BLaER1 treated with 17β-estradiol and CSF1 and Interleukin-3, amounts not matched to agents 10 nM and 100 nM (cell line): ENCODE measurements at regions not wholly inside any gene's neighbourhood (a gene's known extent, or its start where the extent isn't known, plus 50 kb on each side); places are given as distances from the start of the nearest gene placed in this dataset.
"Not testable (repeated sequence)": the region's sequence is repeated elsewhere in the genome, so short reads cannot be mapped to it uniquely, and the experiment has no call there.

Experiments used
- H3K27ac ChIP-seq, 11 experiments: shearing (Covaris generic); formaldehyde crosslinking; 2 replicates each; pipeline ENCODE4 v1.8.1; 2022
- H3K27me3 ChIP-seq, 11 experiments: shearing (Covaris generic); formaldehyde crosslinking; 2 replicates each; pipeline ENCODE4 v1.8.1; 2022
- H3K36me3 ChIP-seq, 11 experiments: shearing (Covaris generic); formaldehyde crosslinking; 2 replicates each; pipeline ENCODE4 v1.8.1; 2022
- H3K4me1 ChIP-seq, 10 experiments: shearing (Covaris generic); formaldehyde crosslinking; 2 replicates each; pipeline ENCODE4 v1.8.1; 2022
- H3K4me2 ChIP-seq, 11 experiments: shearing (Covaris generic); formaldehyde crosslinking; 2 replicates each; pipeline ENCODE4 v1.8.1; 2022
- H3K4me3 ChIP-seq, 10 experiments: shearing (Covaris generic); formaldehyde crosslinking; 2 replicates each; pipeline ENCODE4 v1.8.1; 2022
- H3K9ac ChIP-seq, 11 experiments: shearing (Covaris generic); formaldehyde crosslinking; 2 replicates each; pipeline ENCODE4 v1.8.1; 2022
- H3K9me3 ChIP-seq, 11 experiments: shearing (Covaris generic); formaldehyde crosslinking; replicated peaks in 1 of 11; 2 replicates each; pipeline ENCODE4 v1.8.1; 2022
- H4K20me1 ChIP-seq, 11 experiments: shearing (Covaris generic); formaldehyde crosslinking; 2 replicates each; pipeline ENCODE4 v1.8.1; 2022
- Cebpa-rat ChIP-seq, 11 experiments: shearing (Covaris generic); IDR thresholded peaks; 2 replicates each; pipeline ENCODE4 v1.8.1; 2022

GRCh38 chr5:101326766-101327165, 423.7 kb upstream of the ST8SIA4 start:
- Histone ChIP-seq H3K4me1 (no peaks in the 10 kb centered on the region), H3K9me3 (no peaks in the 10 kb centered on the region), H3K4me3 (no peak overlapping the region), H3K27ac (no peak overlapping the region), H3K27me3 (no peaks in the 10 kb centered on the region), H4K20me1 (no peaks in the 10 kb centered on the region), H3K36me3 (no peaks in the 10 kb centered on the region), H3K4me2 (no peak overlapping the region), H3K9ac (no peak overlapping the region)
- no peak for TF ChIP-seq Cebpa-rat (IDR thresholded peaks at IDR 0.05)

GRCh38 chr5:101316401-101316800, 413.3 kb upstream of the ST8SIA4 start:
- H3K9ac ChIP-seq, H3K4me3 ChIP-seq, H3K27me3 ChIP-seq, H3K4me1 ChIP-seq, H3K9me3 ChIP-seq, H3K36me3 ChIP-seq, H3K4me2 ChIP-seq, H3K27ac ChIP-seq, H4K20me1 ChIP-seq: not testable (repeated sequence)

GRCh38 chr5:101306391-101307137, 403.5 kb upstream of the ST8SIA4 start:
- Histone ChIP-seq H3K27me3 (no peaks in the 10 kb centered on the region), H4K20me1 (no peaks in the 10 kb centered on the region), H3K36me3 (no peaks in the 10 kb centered on the region), H3K4me1 (no peaks in the 10 kb centered on the region), H3K4me3 (no peak overlapping the region), H3K27ac (no peak overlapping the region), H3K4me2 (no peak overlapping the region), H3K9me3 (no peaks in the 10 kb centered on the region), H3K9ac (no peak overlapping the region)
- no peak for TF ChIP-seq Cebpa-rat (IDR thresholded peaks at IDR 0.05)

GRCh38 chr5:101296477-101296876, 393.4 kb upstream of the ST8SIA4 start:
- Histone ChIP-seq H3K36me3 (no peaks in the 10 kb centered on the region), H3K4me2 (no peak overlapping the region)

GRCh38 chr5:101292199-101292598, 389.1 kb upstream of the ST8SIA4 start:
- Histone ChIP-seq H3K27ac (no peak overlapping the region), H4K20me1 (no peaks in the 10 kb centered on the region)
- no peak for TF ChIP-seq Cebpa-rat (IDR thresholded peaks at IDR 0.05)

More at GRCh38 chr5:101296477-101296876, 393.4 kb upstream of the ST8SIA4 start:
- Histone ChIP-seq H3K4me1 (no peaks in the 10 kb centered on the region), H3K4me3 (no peak overlapping the region), H3K27ac (no peak overlapping the region), H3K9me3 (no peaks in the 10 kb centered on the region), H4K20me1 (no peaks in the 10 kb centered on the region), H3K27me3 (no peaks in the 10 kb centered on the region), H3K9ac (no peak overlapping the region)
- TF ChIP-seq Cebpa-rat (IDR thresholded peaks at IDR 0.05) = no peak

GRCh38 chr5:101290761-101291160, 387.7 kb upstream of the ST8SIA4 start:
- H4K20me1 ChIP-seq, H3K27me3 ChIP-seq, H3K4me1 ChIP-seq, H3K4me2 ChIP-seq, H3K9ac ChIP-seq, H3K4me3 ChIP-seq, H3K27ac ChIP-seq, H3K36me3 ChIP-seq, H3K9me3 ChIP-seq: not testable (repeated sequence)

More at GRCh38 chr5:101292199-101292598, 389.1 kb upstream of the ST8SIA4 start:
- Histone ChIP-seq H3K4me3 (no peak overlapping the region), H3K9me3 (peaks cover 0 to 4% (median 0%) of the 10 kb centered on the region in 11 experiments; a peak in 1 of 22 replicates), H3K4me1 (no peaks in the 10 kb centered on the region), H3K36me3 (no peaks in the 10 kb centered on the region), H3K9ac (no peak overlapping the region), H3K4me2 (no peak overlapping the region), H3K27me3 (no peaks in the 10 kb centered on the region)

- H3K27me3 ChIP-seq = no peaks in the 10 kb centered on the region
- H3K4me1 ChIP-seq = no peaks in the 10 kb centered on the region
- no peaks in the 10 kb centered on the region for H4K20me1 ChIP-seq
- no peak for TF ChIP-seq Cebpa-rat (IDR thresholded peaks at IDR 0.05)
- H3K9ac ChIP-seq = no peak overlapping the region
- H3K4me2 ChIP-seq = no peak overlapping the region
- no peak overlapping the region for H3K4me3 ChIP-seq
- no peaks in the 10 kb centered on the region for H3K36me3 ChIP-seq
- H3K9me3 ChIP-seq = peaks cover 0 to 4% (median 0%) of the 10 kb centered on the region in 11 experiments; a peak in 1 of 22 replicates
- no peak overlapping the region for H3K27ac ChIP-seq
These were observed 385.6 kb upstream of the ST8SIA4 start for GRCh38 chr5:101288633-101289032.

GRCh38 chr5:101284736-101285375, 381.8 kb upstream of the ST8SIA4 start:
- Histone ChIP-seq H3K9me3 (no peaks in the 10 kb centered on the region), H3K9ac (no peak overlapping the region), H3K4me1 (no peaks in the 10 kb centered on the region), H4K20me1 (no peaks in the 10 kb centered on the region), H3K27ac (no peak overlapping the region), H3K27me3 (no peaks in the 10 kb centered on the region), H3K4me2 (no peak overlapping the region), H3K4me3 (no peak overlapping the region), H3K36me3 (no peaks in the 10 kb centered on the region)
- no peak for TF ChIP-seq Cebpa-rat (IDR thresholded peaks at IDR 0.05)

GRCh38 chr5:101283938-101284337, 380.9 kb upstream of the ST8SIA4 start:
- H3K4me1 ChIP-seq, H3K36me3 ChIP-seq, H3K27ac ChIP-seq, H3K4me3 ChIP-seq, H3K9ac ChIP-seq, H3K9me3 ChIP-seq, H3K27me3 ChIP-seq, H3K4me2 ChIP-seq, H4K20me1 ChIP-seq: not testable (repeated sequence)

- Histone ChIP-seq H3K4me1 (no peaks in the 10 kb centered on the region), H3K4me2 (no peak overlapping the region), H3K36me3 (no peaks in the 10 kb centered on the region), H3K27ac (no peak overlapping the region), H3K4me3 (no peak overlapping the region), H4K20me1 (no peaks in the 10 kb centered on the region), H3K9ac (no peak overlapping the region), H3K9me3 (no peaks in the 10 kb centered on the region), H3K27me3 (no peaks in the 10 kb centered on the region)
- no peak for TF ChIP-seq Cebpa-rat (IDR thresholded peaks at IDR 0.05)
These were observed 375.8 kb upstream of the ST8SIA4 start for GRCh38 chr5:101278917-101279316.
